ENCODE measurements at regions not wholly inside any gene's neighbourhood (a gene's known extent, or its start where the extent isn't known, plus 50 kb on each side); places are given as distances from the start of the nearest gene placed in this dataset.

- no peak for DNase-seq
Measured at GRCh38 chr7:106480616-106481031, 180.3 kb downstream of the CCDC71L start.

DNA sequence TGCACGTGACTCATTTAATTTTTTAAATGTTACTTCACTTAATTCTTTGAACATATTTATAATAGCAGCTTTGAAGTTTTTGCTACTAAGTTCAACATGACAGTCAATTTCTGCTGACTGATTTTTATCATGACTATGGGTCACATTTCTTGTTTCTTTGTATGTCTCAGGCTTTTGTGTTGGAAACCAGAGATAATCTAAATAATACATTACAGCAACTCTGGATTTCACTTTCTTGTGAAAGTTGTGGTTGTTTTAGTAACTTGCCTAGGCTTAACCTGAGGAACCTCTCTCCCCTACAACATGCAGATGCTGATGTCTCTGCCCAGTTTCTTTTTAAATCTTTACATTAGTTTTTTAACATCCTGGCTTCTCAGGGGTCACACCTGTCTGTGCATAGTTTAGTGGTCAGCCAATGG, 180.8 kb downstream of the CCDC71L start:
- DNase-seq = no peak

DNA sequence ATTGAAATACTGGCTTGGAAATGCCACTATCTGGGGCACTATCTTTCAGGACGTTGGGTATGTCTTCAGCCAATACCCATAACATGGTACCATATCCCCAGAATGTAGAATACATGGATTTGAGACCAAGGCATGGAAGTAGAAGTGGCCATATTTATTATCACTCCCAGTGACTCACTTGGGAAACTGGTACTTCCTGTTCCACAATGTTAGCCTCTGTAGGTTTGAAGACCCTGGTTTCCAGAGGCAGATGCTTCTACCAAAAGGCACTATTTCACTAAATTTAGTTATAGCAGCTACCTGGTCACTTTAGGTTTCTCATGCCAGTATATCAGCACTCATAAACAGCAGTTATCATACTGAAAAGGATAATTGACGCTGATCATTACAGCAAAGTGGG, 184.2 kb downstream of the CCDC71L start:
- DNase-seq = no peak

GRCh38 chr7:106472741-106473140, 188.0 kb upstream of the NAMPT start:
- no peak for DNase-seq

DNA sequence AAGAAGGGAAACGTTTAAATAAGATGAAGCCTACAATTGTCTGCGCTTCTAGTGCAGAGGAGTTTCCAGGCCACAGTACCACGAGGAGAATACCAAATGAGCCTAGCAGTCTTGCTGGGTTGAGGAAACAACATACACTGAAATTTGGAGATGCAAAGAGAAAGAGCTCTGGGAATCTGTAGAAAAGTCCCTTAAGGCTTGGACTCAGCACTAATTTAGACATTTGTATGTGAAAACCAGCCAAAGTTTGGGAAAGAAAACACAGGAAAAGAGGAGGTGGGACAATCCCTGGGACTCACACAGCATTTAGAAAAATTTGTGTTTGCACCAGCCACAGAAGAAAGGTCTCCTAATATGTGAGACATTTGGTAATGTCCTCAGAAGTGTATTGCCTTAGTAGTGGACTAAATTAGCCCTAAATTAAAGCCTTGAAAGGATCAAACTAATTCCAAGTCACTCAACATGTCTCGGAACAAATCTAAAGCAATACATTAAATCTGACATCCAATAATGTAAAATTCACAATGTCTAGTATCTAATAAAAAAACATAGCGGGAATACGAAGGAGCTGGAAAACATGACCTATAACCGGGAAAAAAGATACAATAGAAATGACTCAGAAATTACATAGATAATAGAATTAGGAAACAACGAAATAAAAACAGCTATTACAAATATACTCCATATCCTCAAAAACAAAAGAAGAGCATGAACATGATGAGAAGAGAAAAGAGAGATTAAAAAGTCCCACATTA, 187.1 kb upstream of the NAMPT start:
- DNase-seq = no peak

DNA sequence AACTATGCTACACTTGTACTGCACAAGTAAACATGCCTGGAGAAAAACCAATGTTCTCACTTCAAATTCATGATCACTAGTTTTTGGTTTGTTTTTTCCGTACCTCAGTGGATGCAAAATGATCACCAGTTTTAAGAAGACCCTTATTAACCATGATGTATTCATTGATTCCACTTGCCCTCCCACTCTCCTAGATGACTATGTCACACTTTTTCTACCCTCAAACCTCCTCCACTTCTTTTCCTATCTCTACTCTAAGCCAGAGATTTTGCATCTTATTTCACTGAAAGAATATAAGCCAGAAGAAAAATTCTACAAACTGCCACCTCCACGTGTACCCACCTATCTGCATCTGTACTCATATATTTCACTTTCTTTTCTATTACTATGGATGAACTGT, 186.2 kb upstream of the NAMPT start:
- no peak for DNase-seq

DNA sequence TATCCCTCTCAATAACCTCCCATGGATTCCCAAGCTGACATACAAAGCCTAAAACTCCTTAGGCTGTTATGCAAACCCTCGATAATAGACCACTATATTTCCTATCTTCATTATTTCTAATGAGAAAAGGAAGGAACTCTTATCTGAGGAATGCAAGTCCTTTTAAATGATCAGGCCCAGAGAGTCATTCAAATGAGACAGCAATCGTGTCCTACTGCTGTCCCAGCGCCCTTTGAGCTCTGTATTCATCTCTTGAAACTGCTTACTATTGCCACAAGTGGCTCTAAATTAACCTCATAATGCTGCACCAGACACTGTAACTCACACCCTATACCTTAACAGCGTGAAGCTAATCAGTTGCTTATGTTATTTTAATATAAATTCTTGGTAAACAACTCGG, 182.1 kb upstream of the NAMPT start:
- DNase-seq = no peak

- no peak for DNase-seq
Measured at GRCh38 chr7:106465704-106466468, 181.1 kb upstream of the NAMPT start.

GRCh38 chr7:106464651-106465050, 179.9 kb upstream of the NAMPT start:
- no peak for DNase-seq

DNA sequence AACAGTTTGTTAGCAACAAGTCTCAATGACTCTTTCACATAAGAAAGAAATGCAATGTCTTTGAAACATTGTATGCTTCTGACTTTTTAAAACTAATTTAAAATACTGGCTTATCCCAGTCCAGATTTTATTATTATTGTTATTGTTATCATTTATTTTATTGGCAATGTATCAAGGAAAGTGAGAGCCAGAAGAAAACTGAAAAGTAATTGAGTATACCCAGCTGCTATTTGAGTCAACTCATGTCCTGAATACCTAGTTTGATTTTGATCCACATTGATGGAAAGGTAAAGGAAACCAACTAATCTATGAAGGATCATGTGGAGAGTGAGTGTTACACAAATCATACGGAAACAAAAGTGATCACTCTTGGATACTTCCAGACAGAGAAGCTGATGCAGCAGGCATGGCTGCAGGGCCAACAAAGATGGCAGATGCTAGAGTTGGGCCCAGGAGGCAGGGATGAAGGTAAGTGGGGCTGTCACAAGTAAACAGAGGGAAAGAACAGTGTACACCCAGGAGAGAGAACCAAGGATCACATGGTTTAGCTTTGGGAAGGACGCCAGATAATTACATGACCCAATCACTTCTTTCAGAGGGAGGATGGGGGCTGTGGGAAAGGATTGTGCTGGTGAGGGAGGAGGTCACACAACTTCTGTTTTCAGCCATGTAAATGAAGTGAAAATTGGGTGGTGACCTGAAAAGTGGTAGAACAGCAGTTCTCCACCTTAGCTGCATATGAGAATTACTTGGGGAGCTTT, 179.2 kb upstream of the NAMPT start:
- no peak for DNase-seq

DNA sequence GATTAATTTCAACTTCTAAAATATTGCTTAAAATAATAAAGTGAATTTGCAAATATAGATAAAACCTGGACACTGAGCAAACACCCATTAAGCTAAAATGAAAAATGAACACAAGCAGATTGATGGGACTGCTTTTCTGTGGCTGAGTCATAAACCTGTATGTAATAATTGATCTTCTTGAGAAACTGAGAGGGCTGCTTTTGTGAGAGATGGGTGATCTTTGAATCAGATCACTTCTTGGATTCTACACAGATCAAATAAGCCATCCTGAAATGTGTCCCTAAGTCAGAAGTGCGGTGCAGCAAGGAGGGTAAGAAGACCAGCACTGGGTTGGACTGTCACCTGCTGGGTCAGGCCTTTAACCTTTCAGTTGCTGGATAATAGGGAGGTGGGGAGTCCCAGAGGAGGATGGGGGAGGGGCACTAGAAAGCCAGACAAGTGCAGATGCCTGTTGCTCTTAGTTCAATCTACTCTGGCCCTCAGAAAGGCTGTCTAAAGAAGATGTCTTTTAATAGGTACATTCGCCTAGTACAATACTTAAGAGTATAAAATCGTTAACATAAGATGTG, 178.2 kb upstream of the NAMPT start:
- DNase-seq = no peak

- DNase-seq = peak in 2 of 14 donors; percentile 2 to 6
Measured at GRCh38 chr7:106462365-106462859, 177.6 kb upstream of the NAMPT start.

- no peak for DNase-seq
Measured at GRCh38 chr7:106460792-106461254, 176.0 kb upstream of the NAMPT start.

DNA sequence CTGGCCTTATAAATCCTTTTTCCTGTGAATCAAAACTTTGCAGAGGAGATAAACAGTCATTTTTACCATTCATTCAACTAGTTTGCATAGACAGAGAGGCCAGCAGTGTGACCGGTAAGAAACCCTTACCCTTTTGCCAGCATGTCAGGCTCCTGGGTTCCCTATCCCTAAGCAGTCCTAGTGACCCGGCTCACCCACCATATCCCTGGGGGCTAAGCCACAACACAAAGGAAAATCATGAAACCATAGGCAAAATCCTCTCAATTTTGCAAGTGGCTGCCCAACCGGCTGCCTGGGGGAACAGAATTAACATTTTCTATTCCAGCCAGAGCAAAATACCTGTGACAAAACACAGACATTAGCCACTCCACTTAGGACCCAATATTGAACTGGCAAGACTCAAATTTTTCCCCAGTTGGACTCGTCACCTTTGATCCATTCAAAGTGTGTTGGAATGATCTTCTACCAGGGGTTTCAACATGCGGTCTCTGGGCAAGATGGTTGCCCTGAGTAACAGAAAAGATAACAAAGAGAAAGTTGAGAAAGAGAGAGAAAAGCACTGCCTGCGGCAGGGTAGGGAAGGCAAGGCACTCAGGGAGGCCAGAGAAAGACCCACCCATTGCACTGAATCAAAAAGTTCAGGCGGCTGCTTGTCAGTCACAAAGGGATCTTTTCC, 174.8 kb upstream of the NAMPT start:
- no peak for DNase-seq

- DNase-seq = no peak
Measured at GRCh38 chr7:106457678-106458077, 172.9 kb upstream of the NAMPT start.

DNA sequence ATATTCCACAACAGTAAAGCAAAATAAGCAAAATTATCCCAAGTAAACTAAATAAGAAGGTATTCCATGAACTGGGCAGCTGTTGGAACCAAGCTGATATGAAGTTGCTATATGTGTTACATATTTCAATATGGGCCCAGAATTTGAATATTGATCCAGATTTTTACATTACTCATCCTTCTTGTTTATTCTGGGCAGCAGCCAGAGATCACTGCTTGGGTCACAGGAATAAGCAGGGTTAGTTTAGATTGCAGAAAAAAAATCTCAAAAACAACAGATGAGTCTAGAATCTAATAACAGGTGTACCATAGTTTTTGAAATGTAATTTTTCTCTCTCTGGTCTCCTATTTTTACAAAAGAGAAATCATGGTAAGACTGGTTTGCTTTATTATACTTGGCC, 171.5 kb upstream of the NAMPT start:
- DNase-seq = no peak

GRCh38 chr7:106452031-106452851, 167.5 kb upstream of the NAMPT start:
- no peak for DNase-seq

GRCh38 chr7:106451171-106451570, 166.4 kb upstream of the NAMPT start:
- no peak for DNase-seq

DNA sequence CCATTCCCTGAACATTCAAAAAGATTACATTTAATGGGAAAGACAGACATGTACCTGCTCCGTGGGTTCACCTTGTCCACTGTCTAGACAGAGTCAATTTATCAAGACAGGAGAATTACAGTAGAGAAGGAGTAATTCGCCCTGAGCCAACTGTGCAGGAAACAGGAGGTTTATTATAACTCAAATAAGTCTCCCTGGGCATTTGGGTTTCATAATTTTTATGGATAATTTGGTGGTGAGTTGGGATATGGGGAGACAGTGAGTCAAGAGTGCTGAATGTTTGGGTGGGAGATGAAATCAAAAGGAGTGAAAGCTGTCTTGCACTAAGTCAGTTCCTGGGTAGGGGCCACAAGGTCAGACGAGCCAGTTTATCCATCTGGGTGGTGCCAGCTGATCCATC, 165.9 kb upstream of the NAMPT start:
- no peak for DNase-seq

- no peak for DNase-seq
Measured at GRCh38 chr7:106448992-106449859, 164.4 kb upstream of the NAMPT start.
